HG03280 (cell line): ENCODE measurements at regions not wholly inside any gene's neighbourhood (a gene's known extent, or its start where the extent isn't known, plus 50 kb on each side); places are given as distances from the start of the nearest gene placed in this dataset.

ENCODE experiments used
- ATAC-seq: cut with Tn5 transposase; IDR thresholded peaks from one replicate; pipeline ENCODE4 v1.9.1; 2021; ENCODE audit warnings: mild to moderate bottlenecking, moderate library complexity; ENCODE audit not compliant: unreplicated experiment

- ATAC-seq, result no peak
Measured at GRCh38 chr2:16615687-16616615, 49.7 kb downstream of the CYRIA start.

- no peak for ATAC-seq
Measured at GRCh38 chr2:16615246-16615645, 50.4 kb downstream of the CYRIA start.

GRCh38 chr2:16614314-16614860, 51.2 kb downstream of the CYRIA start:
- no peak for ATAC-seq

GRCh38 chr2:16613539-16614011, 52.1 kb downstream of the CYRIA start:
- ATAC-seq, result peak; percentile 34

GRCh38 chr2:16612490-16612889, 53.1 kb downstream of the CYRIA start:
- ATAC-seq, result no peak

- no peak for ATAC-seq
Measured at GRCh38 chr2:16609786-16610185, 55.8 kb downstream of the CYRIA start.

- ATAC-seq, result peak; percentile 94
Measured at GRCh38 chr2:16608661-16609643, 56.7 kb downstream of the CYRIA start.

- no peak for ATAC-seq
Measured at GRCh38 chr2:16607301-16607700, 58.3 kb downstream of the CYRIA start.

- ATAC-seq, result no peak
Measured at GRCh38 chr2:16604236-16604635, 61.4 kb downstream of the CYRIA start.

- no peak for ATAC-seq
Measured at GRCh38 chr2:16591370-16591933, 74.2 kb downstream of the CYRIA start.

GRCh38 chr2:16589465-16589864, 76.2 kb downstream of the CYRIA start:
- ATAC-seq, result no peak

- no peak for ATAC-seq
Measured at GRCh38 chr2:16588565-16588964, 77.1 kb downstream of the CYRIA start.

GRCh38 chr2:16587601-16588000, 78.0 kb downstream of the CYRIA start:
- no peak for ATAC-seq

GRCh38 chr2:16584824-16585540, 80.7 kb downstream of the CYRIA start:
- ATAC-seq, result no peak

- no peak for ATAC-seq
Measured at GRCh38 chr2:16584084-16584483, 81.5 kb downstream of the CYRIA start.

GRCh38 chr2:16581241-16581640, 84.4 kb downstream of the CYRIA start:
- no peak for ATAC-seq

GRCh38 chr2:16578081-16578480, 87.6 kb downstream of the CYRIA start:
- no peak for ATAC-seq

GRCh38 chr2:16570516-16570915, 95.1 kb downstream of the CYRIA start:
- no peak for ATAC-seq

- ATAC-seq, result no peak
Measured at GRCh38 chr2:16568998-16569784, 96.4 kb downstream of the CYRIA start.
